ENCODE measurements at regions not wholly inside any gene's neighbourhood (a gene's known extent, or its start where the extent isn't known, plus 50 kb on each side); places are given as distances from the start of the nearest gene placed in this dataset.

GRCh38 chrX:534804-535203, 95.8 kb upstream of the SHOX start:
- TF ChIP-seq POLR2AphosphoS5 (IDR thresholded peaks at IDR 0.05; ENCODE audit: low read depth, low read length) (no peak), GABPA (IDR thresholded peaks at IDR 0.05; ENCODE audit: borderline replicate concordance, insufficient read depth, low read length) (no peak), CTCF (IDR thresholded peaks at IDR 0.05; ENCODE audit: control extremely low read depth in 1 of 3, insufficient read depth in 1 of 3, low read depth in 1 of 3, low read length in 3 of 3) (no peak), ZNF274 (IDR thresholded peaks at IDR 0.05; ENCODE audit: borderline replicate concordance, extremely low read depth, low read length) (no peak), CREB1 (IDR thresholded peaks at IDR 0.05) (no peak), CBX8 (IDR thresholded peaks at IDR 0.05; ENCODE audit: borderline replicate concordance, low read depth, low read length) (no peak), CHD7 (IDR thresholded peaks at IDR 0.05; ENCODE audit: insufficient replicate concordance, low read length) (no peak), EP300 (IDR thresholded peaks at IDR 0.05; ENCODE audit: borderline replicate concordance in 1 of 2, low read depth in 2 of 2, low read length in 2 of 2) (no peak), POLR2A (IDR thresholded peaks at IDR 0.05; ENCODE audit: control extremely low read depth in 1 of 2, low read depth in 2 of 2, low read length in 2 of 2) (no peak), E2F6 (IDR thresholded peaks at IDR 0.05) (no peak)
